Brain microvascular endothelial cell (primary cell): ENCODE measurements at regions not wholly inside any gene's neighbourhood (a gene's known extent, or its start where the extent isn't known, plus 50 kb on each side); places are given as distances from the start of the nearest gene placed in this dataset.

Source experiments
- DNase-seq: peaks from one replicate; pipeline ENCODE4 v3.0.0-alpha.2; 2020
- H3K27ac ChIP-seq: fragments of 250-450 bp; sonication (Bioruptor Pico); 2 replicates; pipeline ENCODE4 v1.5.1; 2020; ENCODE audit warnings: mild to moderate bottlenecking, moderate library complexity
- H3K27me3 ChIP-seq: fragments of 250-450 bp; sonication (Bioruptor Pico); replicated peaks from 2 replicates; pipeline ENCODE4 v1.5.1; 2020; ENCODE audit warnings: mild to moderate bottlenecking
- H3K36me3 ChIP-seq: fragments of 250-450 bp; sonication (Bioruptor Pico); replicated peaks from 2 replicates; pipeline ENCODE4 v1.5.1; 2020; ENCODE audit warnings: mild to moderate bottlenecking
- H3K4me3 ChIP-seq: 2 replicates; pipeline ENCODE4 v1.5.1; 2011; ENCODE audit warnings: low read depth, mild to moderate bottlenecking, control low read depth, low read length, moderate library complexity
- in situ Hi-C: cut with HindIII; loops from 2 replicates; pipeline ENCODE4 v1.10.0; 2017; ENCODE audit warnings: low sequenced_read_pairs, low pct_ligation_motif_present
- TF ChIP-seq, protein P1 (sequence below): IDR thresholded peaks from 2 replicates; pipeline ENCODE4 v1.5.1; 2011; ENCODE audit warnings: low read depth, mild to moderate bottlenecking, moderate library complexity, low read length, control low read depth, inconsistent platforms; ENCODE audit errors: missing control alignments

DNA sequence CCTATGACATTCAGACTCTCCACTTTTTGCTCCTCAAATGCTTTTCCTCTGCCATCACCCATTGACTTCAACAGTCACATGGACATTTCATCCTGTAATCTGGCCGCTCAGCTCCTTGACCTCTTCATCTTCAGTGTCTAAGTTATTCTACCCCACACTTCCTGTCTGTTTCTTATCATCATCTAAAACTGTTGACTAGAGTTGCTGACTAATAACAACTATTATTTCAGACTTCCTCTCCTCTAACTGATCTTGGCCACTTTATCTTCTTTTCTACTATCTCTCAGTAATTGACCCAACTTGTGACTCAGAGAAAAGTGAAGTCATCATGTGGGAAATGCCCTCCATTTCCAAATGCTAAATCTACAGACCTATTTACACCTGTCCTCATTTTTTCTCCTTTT, 254.7 kb upstream of the TRPC7 start:
- DNase-seq: peak; percentile 29
- H3K4me3 ChIP-seq: no peak overlapping the region
- TF ChIP-seq, protein P1, sequence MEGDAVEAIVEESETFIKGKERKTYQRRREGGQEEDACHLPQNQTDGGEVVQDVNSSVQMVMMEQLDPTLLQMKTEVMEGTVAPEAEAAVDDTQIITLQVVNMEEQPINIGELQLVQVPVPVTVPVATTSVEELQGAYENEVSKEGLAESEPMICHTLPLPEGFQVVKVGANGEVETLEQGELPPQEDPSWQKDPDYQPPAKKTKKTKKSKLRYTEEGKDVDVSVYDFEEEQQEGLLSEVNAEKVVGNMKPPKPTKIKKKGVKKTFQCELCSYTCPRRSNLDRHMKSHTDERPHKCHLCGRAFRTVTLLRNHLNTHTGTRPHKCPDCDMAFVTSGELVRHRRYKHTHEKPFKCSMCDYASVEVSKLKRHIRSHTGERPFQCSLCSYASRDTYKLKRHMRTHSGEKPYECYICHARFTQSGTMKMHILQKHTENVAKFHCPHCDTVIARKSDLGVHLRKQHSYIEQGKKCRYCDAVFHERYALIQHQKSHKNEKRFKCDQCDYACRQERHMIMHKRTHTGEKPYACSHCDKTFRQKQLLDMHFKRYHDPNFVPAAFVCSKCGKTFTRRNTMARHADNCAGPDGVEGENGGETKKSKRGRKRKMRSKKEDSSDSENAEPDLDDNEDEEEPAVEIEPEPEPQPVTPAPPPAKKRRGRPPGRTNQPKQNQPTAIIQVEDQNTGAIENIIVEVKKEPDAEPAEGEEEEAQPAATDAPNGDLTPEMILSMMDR: no peak
- no peaks in the 10 kb centered on the region for H3K27me3 ChIP-seq
- in situ Hi-C loops: no loop called here
- H3K36me3 ChIP-seq: no peaks in the 10 kb centered on the region
- H3K27ac ChIP-seq: peak overlapping the region; percentile 37

DNA sequence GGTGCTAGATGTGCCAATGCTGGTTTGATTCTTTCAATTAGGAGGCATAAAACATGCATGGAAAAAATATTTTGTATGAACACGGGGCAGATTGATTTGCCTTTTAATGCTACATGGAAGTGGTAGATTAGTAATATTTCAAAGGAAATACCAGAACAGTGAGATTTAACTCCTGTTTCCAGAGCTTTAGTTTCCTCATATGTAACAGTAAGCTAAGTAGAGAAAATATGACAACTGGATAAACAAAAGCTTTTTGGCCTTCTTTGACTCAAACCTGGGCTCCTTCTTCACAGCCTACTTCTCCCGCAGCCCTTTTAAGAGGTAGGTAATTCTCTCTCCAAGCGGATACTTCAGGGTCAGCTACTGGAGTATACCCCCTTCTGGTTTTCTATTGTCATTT, 254.2 kb upstream of the TRPC7 start:
- DNase-seq: no peak
- in situ Hi-C loops: no loop called here
- H3K27me3 ChIP-seq: no peaks in the 10 kb centered on the region
- H3K36me3 ChIP-seq: no peaks in the 10 kb centered on the region
- H3K27ac ChIP-seq: peak overlapping the region; percentile 37
- no peak overlapping the region for H3K4me3 ChIP-seq
- TF ChIP-seq, protein P1: no peak

DNA sequence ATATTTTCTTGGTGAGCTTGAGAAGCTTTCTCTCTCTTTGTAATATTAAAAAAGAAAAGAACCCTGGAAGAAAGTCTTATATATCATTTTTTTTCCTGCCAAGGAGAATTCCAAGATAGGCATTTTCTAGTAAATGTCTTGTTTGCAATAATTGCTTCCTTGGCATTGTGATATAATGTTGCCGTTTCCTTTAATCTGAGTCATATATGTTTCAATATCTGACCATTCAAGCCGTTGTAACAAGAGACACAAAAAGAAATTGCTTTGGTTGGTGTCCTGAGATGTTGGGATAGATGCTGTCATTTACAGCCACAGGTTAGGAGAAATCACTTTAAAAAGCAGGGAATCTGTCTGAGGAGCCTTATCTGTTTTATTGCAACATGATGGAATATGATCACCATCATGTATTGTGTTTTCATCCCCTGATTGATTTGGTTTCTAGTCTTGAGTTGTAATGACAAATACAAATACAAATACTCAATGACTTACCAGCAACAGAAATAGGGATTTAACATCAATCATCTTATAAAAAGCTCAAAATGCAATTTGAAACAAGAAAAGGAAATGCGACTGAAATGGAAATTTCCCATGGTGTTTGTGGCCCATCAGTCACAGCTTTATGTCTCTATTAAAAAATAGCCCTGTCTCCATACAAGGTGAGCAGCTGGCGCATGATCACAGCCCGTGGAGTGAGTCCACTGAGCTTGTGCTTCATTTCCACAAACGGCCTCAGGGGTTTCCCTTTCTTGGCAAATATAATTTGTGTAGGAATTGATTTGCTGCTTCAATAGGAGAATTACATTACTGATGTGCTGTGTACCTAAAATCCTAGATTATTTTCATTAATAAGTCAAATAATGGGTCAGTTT, 250.1 kb upstream of the TRPC7 start:
- Histone ChIP-seq H3K36me3 (no peaks in the 10 kb centered on the region), H3K27me3 (no peaks in the 10 kb centered on the region), H3K4me3 (no peak overlapping the region), H3K27ac (no peak overlapping the region)
- DNase-seq: no peak
- in situ Hi-C loops: no loop called here
- TF ChIP-seq, protein P1: no peak

DNA sequence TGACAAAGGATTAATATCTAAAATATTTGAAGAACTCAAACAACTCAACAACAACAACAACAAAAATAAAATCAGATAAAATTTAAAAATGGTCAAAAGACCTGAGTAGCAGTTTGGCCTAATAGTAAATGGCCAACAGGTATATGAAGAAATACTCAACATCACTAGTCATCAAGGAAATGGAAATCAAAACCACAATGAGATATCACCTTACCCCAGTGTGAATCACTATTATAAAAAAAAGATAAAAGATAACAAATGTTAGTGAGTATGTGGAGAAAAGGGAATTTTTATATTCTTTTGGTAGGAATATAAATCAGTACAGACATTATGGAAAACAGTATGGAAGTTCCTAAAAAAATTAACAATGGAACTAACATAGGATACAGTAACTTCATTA, 247.9 kb upstream of the TRPC7 start:
- H3K27ac ChIP-seq: no peak overlapping the region
- in situ Hi-C loops: no loop called here
- H3K36me3 ChIP-seq: no peaks in the 10 kb centered on the region
- no peak overlapping the region for H3K4me3 ChIP-seq
- TF ChIP-seq, protein P1: no peak
- no peaks in the 10 kb centered on the region for H3K27me3 ChIP-seq
- DNase-seq: no peak

DNA sequence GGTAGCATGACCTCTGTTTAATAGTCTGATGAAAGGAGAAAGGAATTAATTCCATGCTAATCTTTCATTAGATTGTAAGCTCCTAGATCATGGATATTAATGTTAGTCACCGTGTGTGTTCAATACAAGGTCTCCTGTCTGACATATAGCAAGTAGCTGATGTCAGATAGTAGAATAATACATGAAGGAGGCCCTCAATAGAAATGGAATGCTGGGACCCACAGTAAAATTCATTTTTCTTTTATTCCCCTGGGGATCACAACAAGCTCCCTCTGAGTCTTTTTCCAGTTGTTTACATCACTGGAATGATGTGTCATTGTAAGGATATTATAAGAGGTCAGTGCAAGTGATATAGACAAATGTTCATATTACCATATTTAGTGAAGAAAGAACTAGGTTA, 240.3 kb upstream of the TRPC7 start:
- H3K36me3 ChIP-seq: no peaks in the 10 kb centered on the region
- TF ChIP-seq, protein P1: no peak
- no peak for DNase-seq
- H3K27ac ChIP-seq: no peak overlapping the region
- in situ Hi-C loops: no loop called here
- no peak overlapping the region for H3K4me3 ChIP-seq
- H3K27me3 ChIP-seq: no peaks in the 10 kb centered on the region

DNA sequence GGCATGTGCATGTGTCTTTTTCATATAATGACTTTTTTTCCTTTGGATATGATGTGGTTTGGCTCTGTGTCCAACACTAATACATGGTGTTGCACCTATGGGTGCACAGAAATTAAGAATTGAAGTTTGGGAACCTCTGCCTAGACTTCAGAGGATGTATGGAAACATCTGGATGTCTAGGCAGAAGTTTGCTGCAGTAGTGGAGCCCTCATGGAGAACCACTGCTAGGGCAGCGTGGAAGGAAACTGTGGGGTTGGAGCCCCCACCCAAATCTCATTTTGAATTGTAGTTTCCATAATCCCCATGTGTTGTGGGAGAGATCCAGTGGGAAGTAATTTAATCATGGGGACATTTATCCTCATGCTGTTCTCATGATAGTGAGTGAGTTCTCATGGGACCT, 235.0 kb upstream of the TRPC7 start:
- in situ Hi-C loops: no loop called here
- TF ChIP-seq, protein P1: no peak
- Histone ChIP-seq H3K36me3 (no peaks in the 10 kb centered on the region), H3K27ac (no peak overlapping the region), H3K4me3 (no peak overlapping the region), H3K27me3 (no peaks in the 10 kb centered on the region)
- DNase-seq: no peak
